OCI-LY3 (cell line): ENCODE measurements at regions not wholly inside any gene's neighbourhood (a gene's known extent, or its start where the extent isn't known, plus 50 kb on each side); places are given as distances from the start of the nearest gene placed in this dataset.

Source experiments
- EZH2phosphoT487 ChIP-seq: fragments of 200-600 bp; shearing (Covaris generic); IDR thresholded peaks from 2 replicates; pipeline ENCODE4 v1.6.1; 2018; ENCODE audit warnings: antibody characterized with exemption, mixed run types, low read depth
- TF ChIP-seq, protein P1 (sequence below): fragments of 200-600, 300-600 bp; sonication (generic); IDR thresholded peaks from 2 replicates; pipeline ENCODE4 v1.5.1; 2014; ENCODE audit warnings: antibody characterized with exemption, low read length, low read depth

- TF ChIP-seq, protein P1, sequence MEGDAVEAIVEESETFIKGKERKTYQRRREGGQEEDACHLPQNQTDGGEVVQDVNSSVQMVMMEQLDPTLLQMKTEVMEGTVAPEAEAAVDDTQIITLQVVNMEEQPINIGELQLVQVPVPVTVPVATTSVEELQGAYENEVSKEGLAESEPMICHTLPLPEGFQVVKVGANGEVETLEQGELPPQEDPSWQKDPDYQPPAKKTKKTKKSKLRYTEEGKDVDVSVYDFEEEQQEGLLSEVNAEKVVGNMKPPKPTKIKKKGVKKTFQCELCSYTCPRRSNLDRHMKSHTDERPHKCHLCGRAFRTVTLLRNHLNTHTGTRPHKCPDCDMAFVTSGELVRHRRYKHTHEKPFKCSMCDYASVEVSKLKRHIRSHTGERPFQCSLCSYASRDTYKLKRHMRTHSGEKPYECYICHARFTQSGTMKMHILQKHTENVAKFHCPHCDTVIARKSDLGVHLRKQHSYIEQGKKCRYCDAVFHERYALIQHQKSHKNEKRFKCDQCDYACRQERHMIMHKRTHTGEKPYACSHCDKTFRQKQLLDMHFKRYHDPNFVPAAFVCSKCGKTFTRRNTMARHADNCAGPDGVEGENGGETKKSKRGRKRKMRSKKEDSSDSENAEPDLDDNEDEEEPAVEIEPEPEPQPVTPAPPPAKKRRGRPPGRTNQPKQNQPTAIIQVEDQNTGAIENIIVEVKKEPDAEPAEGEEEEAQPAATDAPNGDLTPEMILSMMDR = no peak
- no peak for TF ChIP-seq EZH2phosphoT487
Measured at GRCh38 chr7:15932318-15932717, 245.8 kb upstream of the MEOX2 start.
